Upper lobe of left lung (tissue), 6 donors: ENCODE measurements at regions not wholly inside any gene's neighbourhood (a gene's known extent, or its start where the extent isn't known, plus 50 kb on each side); places are given as distances from the start of the nearest gene placed in this dataset.
A peak's percentile ranks its signal among the peaks of the same experiment; 100 is the strongest.
"Not testable (repeated sequence)": the region's sequence is repeated elsewhere in the genome, so short reads cannot be mapped to it uniquely, and the experiment has no call there.

ENCODE experiments used
- ATAC-seq, 2 donors: fragments of 200-7000 bp; cut with Tn5 transposase; one replicate each; pipeline ENCODE4 v1.9.1; 2022; ENCODE audit warnings: mild to moderate bottlenecking in 2 of 2, moderate library complexity in 2 of 2; ENCODE audit not compliant: low FRiP score in 2 of 2
- DNase-seq, 2 donors: peaks; one replicate each; pipeline ENCODE4 v3.0.0-alpha.2; 2019 to 2020
- H3K27ac ChIP-seq, 4 donors: fragments of 200-600 bp; sonication (generic); one replicate each; pipeline ENCODE4 v1.5.1; 2016 to 2019
- H3K27me3 ChIP-seq, 4 donors: fragments of 200-600 bp; sonication (generic); one replicate each; pipeline ENCODE4 v1.5.1; 2017 to 2019
- H3K36me3 ChIP-seq, 4 donors: fragments of 200-600 bp; sonication (generic); one replicate each; pipeline ENCODE4 v1.5.1; 2016 to 2019
- H3K4me1 ChIP-seq, 4 donors: fragments of 200-600 bp; sonication (generic); one replicate each; pipeline ENCODE4 v1.5.1; 2018 to 2019
- H3K4me3 ChIP-seq, 4 donors: fragments of 200-600 bp; sonication (generic); one replicate each; pipeline ENCODE4 v1.5.1; 2017 to 2019; ENCODE audit warnings: mild to moderate bottlenecking in 2 of 4, moderate library complexity in 1 of 4
- H3K9me3 ChIP-seq, 4 donors: fragments of 200-600 bp; sonication (generic); one replicate each; pipeline ENCODE4 v1.5.1; 2018 to 2019
- CTCF ChIP-seq, 6 experiments: fragments of 450-650 bp in 4 of 6; fragments of 200-600 bp in 2 of 6; sonication (generic) in 2 of 6; IDR thresholded peaks; one replicate each; pipeline ENCODE4 v1.5.1; 2016 to 2019; ENCODE audit warnings: antibody characterized with exemption in 6 of 6
- EP300 ChIP-seq, 4 donors: sonication (generic); formaldehyde crosslinking; IDR thresholded peaks; one replicate each; pipeline ENCODE4 v1.5.1; 2017; ENCODE audit warnings: antibody characterized with exemption in 4 of 4, control low read depth in 2 of 4
- POLR2A ChIP-seq, 4 donors: fragments of 450-650 bp; IDR thresholded peaks; one replicate each; pipeline ENCODE4 v1.5.1; 2016 to 2017; ENCODE audit warnings: antibody characterized with exemption in 4 of 4, mild to moderate bottlenecking in 2 of 4
- POLR2AphosphoS5 ChIP-seq, 2 donors: sonication (generic); formaldehyde crosslinking; IDR thresholded peaks; one replicate each; pipeline ENCODE4 v1.5.1; 2017; ENCODE audit warnings: antibody characterized with exemption in 2 of 2
- WGBS, 2 donors: methylation state at CpG; one replicate each; pipeline ENCODE4 v1.1.5; 2017 to 2018; 5-methylcytosine and 5-hydroxymethylcytosine counted together
- donor health status: DM: no; HTN: no; CAD: no; lungs with moderate emphysema.
- donor health status: DM: no; HTN: yes; CAD: no; lungs with severe emphysema.

GRCh38 chr13:37289212-37289935, 183.9 kb upstream of the CSNK1A1L start:
- no peaks in the 10 kb centered on the region for H3K4me1 ChIP-seq
- H3K9me3 ChIP-seq, result no peaks in the 10 kb centered on the region
- no peak overlapping the region for H3K27ac ChIP-seq
- no peaks in the 10 kb centered on the region for H3K36me3 ChIP-seq
- 71 to 76% methylated on average over 6 of the region's 6 CpGs for WGBS, 2 donors
- no peak for ATAC-seq
- TF ChIP-seq CTCF (IDR thresholded peaks at IDR 0.05), result no peak
- no peak for TF ChIP-seq EP300 (IDR thresholded peaks at IDR 0.05)
- no peak for TF ChIP-seq POLR2A (IDR thresholded peaks at IDR 0.05)
- TF ChIP-seq POLR2AphosphoS5 (IDR thresholded peaks at IDR 0.05), result no peak
- H3K4me3 ChIP-seq, result no peak overlapping the region
- DNase-seq, result no peak
- no peaks in the 10 kb centered on the region for H3K27me3 ChIP-seq

- no peak for ATAC-seq
- WGBS, 2 donors, result 56 to 64% methylated on average over 6 of the region's 6 CpGs
- Histone ChIP-seq H3K4me1 (no peaks in the 10 kb centered on the region), H3K9me3 (no peaks in the 10 kb centered on the region), H3K27ac (peak overlapping the region in 1 of 4 donors; percentile 32), H3K36me3 (no peaks in the 10 kb centered on the region), H3K27me3 (no peaks in the 10 kb centered on the region), H3K4me3 (no peak overlapping the region)
- no peak for DNase-seq
- TF ChIP-seq EP300 (IDR thresholded peaks at IDR 0.05), result no peak
- TF ChIP-seq POLR2AphosphoS5 (IDR thresholded peaks at IDR 0.05), result peak; percentile 29 to 53
These were observed 182.7 kb upstream of the CSNK1A1L start for GRCh38 chr13:37288057-37288720.

GRCh38 chr13:37280231-37280630, 174.8 kb upstream of the CSNK1A1L start:
- H3K4me1 ChIP-seq, H3K4me3 ChIP-seq, H3K27ac ChIP-seq, H3K36me3 ChIP-seq, H3K9me3 ChIP-seq, ATAC-seq, H3K27me3 ChIP-seq: not testable (repeated sequence)
- peak in 1 of 2 donors; percentile 45 for DNase-seq
- 97 to 100% methylated on average over 1 to 12 of the region's 28 CpGs for WGBS, 2 donors

- TF ChIP-seq POLR2A (IDR thresholded peaks at IDR 0.05) (no peak), EP300 (IDR thresholded peaks at IDR 0.05) (no peak), POLR2AphosphoS5 (IDR thresholded peaks at IDR 0.05) (no peak), CTCF (IDR thresholded peaks at IDR 0.05) (no peak)
- no peaks in the 10 kb centered on the region for H3K36me3 ChIP-seq
- no peak for DNase-seq
- 61 to 67% methylated on average over 3 of the region's 3 CpGs for WGBS, 2 donors
- H3K27ac ChIP-seq, result no peak overlapping the region
- H3K27me3 ChIP-seq, result no peaks in the 10 kb centered on the region
- no peaks in the 10 kb centered on the region for H3K9me3 ChIP-seq
- H3K4me3 ChIP-seq, result no peak overlapping the region
- H3K4me1 ChIP-seq, result no peaks in the 10 kb centered on the region
- ATAC-seq, result no peak
These were observed 172.1 kb upstream of the CSNK1A1L start for GRCh38 chr13:37277435-37278144.

GRCh38 chr13:37277007-37277406, 171.5 kb upstream of the CSNK1A1L start:
- DNase-seq, result no peak

More at GRCh38 chr13:37277007-37277406, 171.5 kb upstream of the CSNK1A1L start:
- H3K36me3 ChIP-seq, result no peaks in the 10 kb centered on the region
- no peaks in the 10 kb centered on the region for H3K4me1 ChIP-seq
- WGBS, 2 donors, result 91 to 100% methylated on average over 1 of the region's 1 CpG
- no peak overlapping the region for H3K4me3 ChIP-seq
- H3K27me3 ChIP-seq, result no peaks in the 10 kb centered on the region
- H3K27ac ChIP-seq, result no peak overlapping the region
- no peaks in the 10 kb centered on the region for H3K9me3 ChIP-seq
- no peak for TF ChIP-seq POLR2A (IDR thresholded peaks at IDR 0.05)
- TF ChIP-seq EP300 (IDR thresholded peaks at IDR 0.05), result no peak
- TF ChIP-seq CTCF (IDR thresholded peaks at IDR 0.05), result no peak
- TF ChIP-seq POLR2AphosphoS5 (IDR thresholded peaks at IDR 0.05), result no peak
- peak in 1 of 2 donors; percentile 55 for ATAC-seq
